ENCODE measurements at regions not wholly inside any gene's neighbourhood (a gene's known extent, or its start where the extent isn't known, plus 50 kb on each side); places are given as distances from the start of the nearest gene placed in this dataset.

GRCh38 chr13:44323754-44324153 lies 49.9 kb upstream of the SERP2 start:
- in situ Hi-C loops (cut with HindIII; ENCODE audit: low sequenced_read_pairs) = loop anchor here (25.0 kb wide), 1 partner anchor 114 kb away; no protein-coding TSS in a partner anchor

More at GRCh38 chr13:44323754-44324153, 49.9 kb upstream of the SERP2 start:
- no peak overlapping the region for H3K4me3 ChIP-seq (ENCODE audit: low read depth, low read length)
- TF ChIP-seq, protein P1, sequence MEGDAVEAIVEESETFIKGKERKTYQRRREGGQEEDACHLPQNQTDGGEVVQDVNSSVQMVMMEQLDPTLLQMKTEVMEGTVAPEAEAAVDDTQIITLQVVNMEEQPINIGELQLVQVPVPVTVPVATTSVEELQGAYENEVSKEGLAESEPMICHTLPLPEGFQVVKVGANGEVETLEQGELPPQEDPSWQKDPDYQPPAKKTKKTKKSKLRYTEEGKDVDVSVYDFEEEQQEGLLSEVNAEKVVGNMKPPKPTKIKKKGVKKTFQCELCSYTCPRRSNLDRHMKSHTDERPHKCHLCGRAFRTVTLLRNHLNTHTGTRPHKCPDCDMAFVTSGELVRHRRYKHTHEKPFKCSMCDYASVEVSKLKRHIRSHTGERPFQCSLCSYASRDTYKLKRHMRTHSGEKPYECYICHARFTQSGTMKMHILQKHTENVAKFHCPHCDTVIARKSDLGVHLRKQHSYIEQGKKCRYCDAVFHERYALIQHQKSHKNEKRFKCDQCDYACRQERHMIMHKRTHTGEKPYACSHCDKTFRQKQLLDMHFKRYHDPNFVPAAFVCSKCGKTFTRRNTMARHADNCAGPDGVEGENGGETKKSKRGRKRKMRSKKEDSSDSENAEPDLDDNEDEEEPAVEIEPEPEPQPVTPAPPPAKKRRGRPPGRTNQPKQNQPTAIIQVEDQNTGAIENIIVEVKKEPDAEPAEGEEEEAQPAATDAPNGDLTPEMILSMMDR (IDR thresholded peaks at IDR 0.05; ENCODE audit: low read depth, low read length) = no peak
- DNase-seq (ENCODE audit: low read depth, low spot score) = no peak

Measured in astrocyte of the spinal cord (primary cell).